ENCODE measurements at regions not wholly inside any gene's neighbourhood (a gene's known extent, or its start where the extent isn't known, plus 50 kb on each side); places are given as distances from the start of the nearest gene placed in this dataset.

GRCh38 chr10:50936335-50936734, 50.9 kb upstream of the A1CF start:
- H3K27me3 Mint-ChIP-seq, result peaks cover 12% of the 10 kb centered on the region
- no peak for ATAC-seq (ENCODE audit: low read depth)
- no peak overlapping the region for H3K4me3 Mint-ChIP-seq
- peaks cover 1% of the 10 kb centered on the region for H3K9me3 Mint-ChIP-seq
- no peak for DNase-seq (ENCODE audit: low spot score in 2 of 2)
- H3K4me1 Mint-ChIP-seq, result no peaks in the 10 kb centered on the region
- no peaks in the 10 kb centered on the region for H3K36me3 Mint-ChIP-seq
- no peak overlapping the region for H3K27ac Mint-ChIP-seq

DNA sequence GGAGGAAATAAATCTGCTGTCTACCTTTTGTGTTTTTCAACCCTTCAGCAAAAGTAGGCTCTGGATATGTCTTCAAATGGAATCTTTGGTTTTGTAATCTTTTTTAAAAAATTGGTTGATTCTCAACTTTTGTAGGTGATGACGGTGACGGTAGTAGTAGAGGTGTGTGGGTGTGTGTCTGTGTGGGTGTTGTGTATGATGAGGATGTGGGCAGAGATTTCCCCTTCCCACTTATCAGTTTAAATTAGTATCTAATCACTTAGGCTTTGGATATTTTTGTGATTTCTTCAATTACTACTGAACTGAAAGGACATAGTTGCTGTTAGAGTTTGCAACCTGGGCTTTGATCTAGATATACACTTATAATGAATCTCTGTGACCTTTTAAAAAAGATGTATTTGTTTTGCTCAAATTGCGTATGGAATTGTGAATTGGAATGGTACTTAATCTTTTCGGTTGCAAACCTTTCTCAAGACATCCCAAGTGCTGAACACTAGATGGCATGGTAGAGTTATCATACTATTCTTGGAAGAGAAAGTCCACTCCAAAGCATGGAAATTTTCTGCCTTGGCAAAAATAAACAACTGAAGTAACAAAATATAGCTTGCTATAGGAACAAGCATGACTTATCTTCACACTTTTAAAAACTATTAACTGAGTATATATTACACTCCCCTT, 51.9 kb upstream of the A1CF start:
- Mint-ChIP-seq H3K4me3 (no peak overlapping the region), H3K27me3 (peaks cover 10% of the 10 kb centered on the region), H3K4me1 (no peaks in the 10 kb centered on the region), H3K36me3 (no peaks in the 10 kb centered on the region), H3K9me3 (peaks cover 1% of the 10 kb centered on the region), H3K27ac (no peak overlapping the region)
- DNase-seq (ENCODE audit: low spot score in 2 of 2), result no peak
- no peak for ATAC-seq (ENCODE audit: low read depth)

DNA sequence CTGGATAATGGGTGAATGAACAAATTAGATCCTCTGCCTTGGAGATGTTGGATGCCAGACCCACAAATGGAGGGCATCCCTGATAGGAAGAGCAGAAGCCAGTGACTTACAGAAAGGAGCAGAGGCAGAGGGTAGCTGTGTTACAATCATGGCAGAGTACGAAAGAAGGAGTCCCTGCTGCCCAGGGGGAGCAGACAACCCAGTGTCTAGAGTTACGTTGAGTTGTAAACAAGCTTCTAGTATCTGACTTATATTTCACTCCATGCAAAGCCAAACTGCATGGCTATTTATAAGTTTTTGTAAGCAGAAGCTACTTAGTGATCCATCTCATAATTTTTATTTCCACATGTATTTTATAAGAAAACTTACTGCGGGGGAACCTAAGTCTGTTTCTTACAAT, 56.2 kb upstream of the A1CF start:
- H3K4me3 Mint-ChIP-seq, result no peak overlapping the region
- H3K9me3 Mint-ChIP-seq, result no peaks in the 10 kb centered on the region
- peaks cover 6% of the 10 kb centered on the region for H3K27me3 Mint-ChIP-seq
- DNase-seq (ENCODE audit: low spot score in 2 of 2) (no peak), ATAC-seq (ENCODE audit: low read depth) (no peak)
- H3K27ac Mint-ChIP-seq, result no peak overlapping the region
- no peaks in the 10 kb centered on the region for H3K4me1 Mint-ChIP-seq
- H3K36me3 Mint-ChIP-seq, result no peaks in the 10 kb centered on the region

DNA sequence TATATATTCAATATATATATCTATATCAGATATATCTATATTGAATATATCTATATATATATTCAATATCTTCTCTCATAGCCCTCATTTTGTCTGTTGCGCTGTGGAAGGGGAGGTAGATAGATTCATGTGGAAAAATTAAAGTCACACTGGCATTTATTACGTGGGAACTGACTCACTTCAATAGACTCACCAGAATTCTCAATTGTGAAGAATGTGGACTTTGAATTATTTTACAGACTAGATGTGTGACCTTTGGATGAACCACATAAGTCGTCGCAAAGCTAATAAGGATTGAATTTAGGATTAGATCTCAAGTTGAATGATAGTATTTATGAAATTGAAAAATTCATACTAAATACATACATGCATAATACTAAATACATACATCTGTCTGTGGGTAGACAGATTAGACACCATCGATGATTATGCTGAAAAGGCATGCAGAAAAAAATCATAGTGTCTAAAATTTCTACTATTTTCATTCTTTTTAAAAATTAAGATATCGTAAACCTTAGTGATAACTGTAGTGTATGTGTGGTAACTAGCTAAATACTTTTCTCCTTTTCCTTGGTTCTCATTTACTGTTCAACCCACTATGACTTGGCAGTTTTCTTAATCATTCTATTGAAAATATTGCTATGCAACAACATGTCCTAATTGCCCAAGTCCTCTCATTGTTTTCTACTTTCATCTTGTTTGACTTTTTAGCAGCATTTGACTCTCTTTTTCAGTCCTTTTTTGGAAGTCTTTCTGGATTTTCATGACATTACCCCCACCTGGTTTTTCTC, 61.8 kb upstream of the A1CF start:
- H3K36me3 Mint-ChIP-seq, result no peaks in the 10 kb centered on the region
- H3K27me3 Mint-ChIP-seq, result peaks cover 5% of the 10 kb centered on the region

DNA sequence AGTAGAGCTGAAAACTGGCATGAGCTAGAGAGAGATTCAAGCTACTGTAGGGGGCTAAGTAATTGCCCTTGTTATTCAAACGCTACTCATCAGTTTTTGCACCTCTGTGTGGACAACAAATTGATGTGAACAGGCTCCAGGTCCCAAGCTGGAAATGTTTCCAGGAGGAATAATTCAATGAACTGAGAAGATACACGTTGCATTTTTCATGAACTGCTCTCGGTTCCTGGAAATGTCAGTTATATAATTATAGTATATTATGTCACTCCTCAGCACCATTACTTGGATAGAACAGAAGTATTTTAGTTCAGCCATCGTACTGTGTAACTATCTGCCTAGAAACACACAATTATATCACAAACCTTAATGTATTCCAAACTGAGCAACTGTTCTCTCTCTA, 65.9 kb upstream of the A1CF start:
- Mint-ChIP-seq H3K27ac (no peak overlapping the region), H3K4me3 (no peak overlapping the region), H3K9me3 (no peaks in the 10 kb centered on the region), H3K4me1 (no peaks in the 10 kb centered on the region), H3K27me3 (peaks cover 5% of the 10 kb centered on the region), H3K36me3 (no peaks in the 10 kb centered on the region)
- ATAC-seq (ENCODE audit: low read depth), result no peak
- DNase-seq (ENCODE audit: low spot score in 2 of 2), result no peak

More for the DNA sequence above, 61.8 kb upstream of the A1CF start:
- Mint-ChIP-seq H3K27ac (no peak overlapping the region), H3K4me3 (no peak overlapping the region), H3K9me3 (no peaks in the 10 kb centered on the region), H3K4me1 (no peaks in the 10 kb centered on the region)
- DNase-seq (ENCODE audit: low spot score in 2 of 2), result no peak
- ATAC-seq (ENCODE audit: low read depth), result no peak

GRCh38 chr10:50961297-50961696, 75.9 kb upstream of the A1CF start:
- Mint-ChIP-seq H3K27me3 (no peaks in the 10 kb centered on the region), H3K27ac (no peak overlapping the region), H3K36me3 (no peaks in the 10 kb centered on the region), H3K4me1 (no peaks in the 10 kb centered on the region), H3K4me3 (no peak overlapping the region), H3K9me3 (no peaks in the 10 kb centered on the region)
- no peak for ATAC-seq (ENCODE audit: low read depth)
- no peak for DNase-seq (ENCODE audit: low spot score in 2 of 2)

GRCh38 chr10:50963063-50963462, 77.6 kb upstream of the A1CF start:
- H3K36me3 Mint-ChIP-seq, result no peaks in the 10 kb centered on the region
- DNase-seq (ENCODE audit: low spot score in 2 of 2) (no peak), ATAC-seq (ENCODE audit: low read depth) (no peak)
- H3K4me1 Mint-ChIP-seq, result no peaks in the 10 kb centered on the region
- H3K9me3 Mint-ChIP-seq, result no peaks in the 10 kb centered on the region
- H3K27ac Mint-ChIP-seq, result no peak overlapping the region
- H3K4me3 Mint-ChIP-seq, result no peak overlapping the region
- no peaks in the 10 kb centered on the region for H3K27me3 Mint-ChIP-seq

GRCh38 chr10:50968386-50969091, 83.1 kb upstream of the A1CF start:
- Mint-ChIP-seq H3K9me3 (no peaks in the 10 kb centered on the region), H3K4me1 (no peaks in the 10 kb centered on the region), H3K4me3 (no peak overlapping the region), H3K36me3 (no peaks in the 10 kb centered on the region), H3K27me3 (no peaks in the 10 kb centered on the region), H3K27ac (no peak overlapping the region)
- ATAC-seq (ENCODE audit: low read depth) (no peak), DNase-seq (ENCODE audit: low spot score in 2 of 2) (no peak)

DNA sequence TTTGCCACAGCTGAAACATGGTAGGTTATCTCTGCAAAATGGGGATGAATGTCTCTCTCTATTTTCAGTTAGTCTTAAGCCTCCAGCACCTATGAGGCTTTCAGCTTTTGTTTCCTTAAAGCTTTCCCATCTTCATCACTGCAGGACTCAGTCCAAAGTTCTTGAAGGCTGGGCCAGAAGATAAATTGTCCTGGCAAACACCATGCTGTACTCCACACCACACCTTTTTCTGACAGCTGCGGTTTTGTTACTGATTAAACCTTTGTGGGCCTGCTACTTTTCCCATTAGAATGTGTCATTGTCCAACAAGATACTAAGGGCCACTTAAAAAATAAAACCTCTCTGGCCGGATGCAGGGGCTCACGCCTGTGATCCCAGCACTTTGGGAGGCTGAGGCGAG, 87.2 kb upstream of the A1CF start:
- H3K27me3 Mint-ChIP-seq, result no peaks in the 10 kb centered on the region
- ATAC-seq (ENCODE audit: low read depth) (no peak), DNase-seq (ENCODE audit: low spot score in 2 of 2) (no peak)
- no peaks in the 10 kb centered on the region for H3K9me3 Mint-ChIP-seq
- H3K27ac Mint-ChIP-seq, result no peak overlapping the region
- H3K4me1 Mint-ChIP-seq, result no peaks in the 10 kb centered on the region
- no peaks in the 10 kb centered on the region for H3K36me3 Mint-ChIP-seq
- no peak overlapping the region for H3K4me3 Mint-ChIP-seq

- Mint-ChIP-seq H3K27me3 (peaks cover 4% of the 10 kb centered on the region), H3K27ac (no peak overlapping the region), H3K4me3 (no peak overlapping the region), H3K4me1 (no peaks in the 10 kb centered on the region), H3K9me3 (no peaks in the 10 kb centered on the region), H3K36me3 (no peaks in the 10 kb centered on the region)
- DNase-seq (ENCODE audit: low spot score in 2 of 2) (no peak), ATAC-seq (ENCODE audit: low read depth) (no peak)
These were observed 92.9 kb upstream of the PRKG1 start for GRCh38 chr10:50981385-50981784.

DNA sequence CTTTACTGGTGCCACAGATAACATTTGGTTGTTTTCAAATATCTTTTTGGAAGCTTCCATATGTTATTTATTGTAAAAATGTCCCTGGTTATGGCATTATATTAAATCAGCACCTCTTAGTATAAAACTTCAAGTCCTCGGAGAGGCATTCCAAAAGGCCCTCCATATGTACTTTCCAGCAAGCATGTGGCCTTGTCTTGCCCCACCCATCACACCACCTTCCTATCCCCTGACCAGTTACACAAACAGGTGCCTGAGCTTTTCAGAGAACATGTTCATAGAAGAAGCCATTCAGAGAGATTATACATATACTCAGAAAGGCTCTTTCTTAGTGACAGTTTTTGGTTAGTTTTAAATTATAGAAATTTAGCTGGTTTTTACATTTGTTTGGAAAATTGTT, 92.4 kb upstream of the PRKG1 start:
- Mint-ChIP-seq H3K9me3 (no peaks in the 10 kb centered on the region), H3K27me3 (peaks cover 4% of the 10 kb centered on the region), H3K36me3 (no peaks in the 10 kb centered on the region), H3K4me3 (no peak overlapping the region), H3K4me1 (no peaks in the 10 kb centered on the region), H3K27ac (no peak overlapping the region)
- DNase-seq (ENCODE audit: low spot score in 2 of 2) (no peak), ATAC-seq (ENCODE audit: low read depth) (no peak)

DNA sequence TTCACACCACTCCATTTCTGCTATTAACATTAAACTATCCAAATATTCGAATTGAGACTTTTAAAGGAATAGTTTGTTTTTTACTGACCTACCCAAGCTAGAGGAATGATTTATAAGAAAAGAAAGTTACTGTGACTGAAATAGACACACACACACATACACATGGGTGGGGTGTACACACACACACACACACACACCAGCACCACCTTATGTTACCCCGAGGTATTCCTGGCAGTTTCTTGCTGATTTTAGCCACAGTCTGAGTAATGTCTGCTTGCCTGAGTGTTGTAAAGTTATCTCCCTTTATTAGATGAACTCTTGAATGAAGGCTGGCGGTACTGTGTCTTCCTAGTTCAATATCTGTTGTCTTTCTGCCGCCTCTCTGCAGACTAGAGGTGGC, 91.3 kb upstream of the PRKG1 start:
- Mint-ChIP-seq H3K9me3 (no peaks in the 10 kb centered on the region), H3K27ac (no peak overlapping the region), H3K4me3 (no peak overlapping the region), H3K36me3 (no peaks in the 10 kb centered on the region), H3K27me3 (peaks cover 4% of the 10 kb centered on the region), H3K4me1 (no peaks in the 10 kb centered on the region)
- ATAC-seq (ENCODE audit: low read depth) (no peak), DNase-seq (ENCODE audit: low spot score in 2 of 2) (no peak)

GRCh38 chr10:50987934-50988333, 86.4 kb upstream of the PRKG1 start:
- Mint-ChIP-seq H3K4me1 (peaks cover 8% of the 10 kb centered on the region), H3K27me3 (peaks cover 9% of the 10 kb centered on the region), H3K27ac (no peak overlapping the region), H3K4me3 (no peak overlapping the region), H3K9me3 (no peaks in the 10 kb centered on the region), H3K36me3 (no peaks in the 10 kb centered on the region)
- DNase-seq (ENCODE audit: low spot score in 2 of 2), result no peak
- ATAC-seq (ENCODE audit: low read depth), result no peak

- Mint-ChIP-seq H3K27ac (no peak overlapping the region), H3K4me3 (no peak overlapping the region), H3K36me3 (no peaks in the 10 kb centered on the region), H3K9me3 (no peaks in the 10 kb centered on the region), H3K4me1 (peaks cover 8% of the 10 kb centered on the region), H3K27me3 (peaks cover 11% of the 10 kb centered on the region)
- DNase-seq (ENCODE audit: low spot score in 2 of 2) (no peak), ATAC-seq (ENCODE audit: low read depth) (no peak)
These were observed 85.5 kb upstream of the PRKG1 start for GRCh38 chr10:50988792-50989191.

Data from memory B cell (primary cell).